Activated CD8-positive, alpha-beta memory T cell treated with anti-CD3 and anti-CD28 coated beads for 4 hours (primary cell): ENCODE measurements at regions not wholly inside any gene's neighbourhood (a gene's known extent, or its start where the extent isn't known, plus 50 kb on each side); places are given as distances from the start of the nearest gene placed in this dataset.
"Not testable (repeated sequence)": the region's sequence is repeated elsewhere in the genome, so short reads cannot be mapped to it uniquely, and the experiment has no call there.

Source experiments
- DNase-seq, 2 donors: peaks; one replicate each; pipeline ENCODE4 v3.0.0-alpha.2; 2020; ENCODE audit warnings: low read depth in 2 of 2

GRCh38 chr1:38186566-38186965, 140.0 kb upstream of the POU3F1 start:
- no peak for DNase-seq

GRCh38 chr1:38185913-38186312, 139.3 kb upstream of the POU3F1 start:
- no peak for DNase-seq

- no peak for DNase-seq
Observed at GRCh38 chr1:38183747-38184146, 137.2 kb upstream of the POU3F1 start.

GRCh38 chr1:38183096-38183495, 136.5 kb upstream of the POU3F1 start:
- no peak for DNase-seq

- DNase-seq = not testable (repeated sequence)
Observed at GRCh38 chr1:38180388-38180787, 133.8 kb upstream of the POU3F1 start.

- DNase-seq = no peak
Observed at GRCh38 chr1:38179483-38179882, 132.9 kb upstream of the POU3F1 start.

GRCh38 chr1:38178216-38178615, 131.6 kb upstream of the POU3F1 start:
- DNase-seq = no peak

GRCh38 chr1:38175121-38175520, 128.5 kb upstream of the POU3F1 start:
- no peak for DNase-seq

GRCh38 chr1:38173848-38174247, 127.3 kb upstream of the POU3F1 start:
- DNase-seq = no peak

GRCh38 chr1:38173157-38173831, 126.7 kb upstream of the POU3F1 start:
- no peak for DNase-seq

GRCh38 chr1:38169121-38169520, 122.5 kb upstream of the POU3F1 start:
- no peak for DNase-seq

GRCh38 chr1:38168365-38168764, 121.8 kb upstream of the POU3F1 start:
- no peak for DNase-seq

- no peak for DNase-seq
Observed at GRCh38 chr1:38166461-38166860, 119.9 kb upstream of the POU3F1 start.

- no peak for DNase-seq
Observed at GRCh38 chr1:38153778-38154470, 107.3 kb upstream of the POU3F1 start.

GRCh38 chr1:38153066-38153777, 106.6 kb upstream of the POU3F1 start:
- DNase-seq = no peak

- DNase-seq = no peak
Observed at GRCh38 chr1:38152351-38153065, 105.9 kb upstream of the POU3F1 start.

- DNase-seq = no peak
Observed at GRCh38 chr1:38151399-38151798, 104.8 kb upstream of the POU3F1 start.

GRCh38 chr1:38146079-38146478, 99.5 kb upstream of the POU3F1 start:
- not testable (repeated sequence) for DNase-seq

- no peak for DNase-seq
Observed at GRCh38 chr1:38142606-38143005, 96.0 kb upstream of the POU3F1 start.

GRCh38 chr1:38141483-38141882, 94.9 kb upstream of the POU3F1 start:
- no peak for DNase-seq

GRCh38 chr1:38139738-38140487, 93.3 kb upstream of the POU3F1 start:
- no peak for DNase-seq
